ENCODE measurements at regions not wholly inside any gene's neighbourhood (a gene's known extent, or its start where the extent isn't known, plus 50 kb on each side); places are given as distances from the start of the nearest gene placed in this dataset.

DNA sequence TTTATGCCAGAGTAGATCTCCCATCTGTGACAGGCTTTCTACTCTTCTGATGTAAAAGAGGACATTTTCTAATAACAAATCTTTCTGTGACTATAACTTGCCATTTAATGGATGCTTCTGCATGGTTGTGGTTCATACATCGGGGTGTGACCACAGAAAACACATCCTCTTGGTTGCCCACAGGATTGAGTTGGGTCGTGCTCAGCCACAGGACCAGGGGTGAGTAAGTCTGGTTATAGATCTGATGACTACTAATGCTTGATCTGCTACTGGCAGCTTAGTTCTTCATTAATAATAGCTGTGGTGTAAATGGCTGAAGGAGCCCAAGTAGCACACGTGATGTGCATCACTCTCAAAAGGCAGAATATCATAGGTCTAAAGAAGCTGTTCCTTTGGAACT, 328.2 kb downstream of the RWDD3 start:
- no peak overlapping the region for H3K4me3 ChIP-seq (ENCODE audit: severe bottlenecking)
- DNase-seq (ENCODE audit: low spot score) (no peak), ATAC-seq (ENCODE audit: low read depth) (no peak)
- no peaks in the 10 kb centered on the region for H3K9me3 ChIP-seq (ENCODE audit: severe bottlenecking)
- no peaks in the 10 kb centered on the region for H3K27me3 ChIP-seq (ENCODE audit: insufficient read depth, poor library complexity, severe bottlenecking)
- H3K36me3 ChIP-seq (ENCODE audit: low read depth), result no peaks in the 10 kb centered on the region
- TF ChIP-seq, protein P1, sequence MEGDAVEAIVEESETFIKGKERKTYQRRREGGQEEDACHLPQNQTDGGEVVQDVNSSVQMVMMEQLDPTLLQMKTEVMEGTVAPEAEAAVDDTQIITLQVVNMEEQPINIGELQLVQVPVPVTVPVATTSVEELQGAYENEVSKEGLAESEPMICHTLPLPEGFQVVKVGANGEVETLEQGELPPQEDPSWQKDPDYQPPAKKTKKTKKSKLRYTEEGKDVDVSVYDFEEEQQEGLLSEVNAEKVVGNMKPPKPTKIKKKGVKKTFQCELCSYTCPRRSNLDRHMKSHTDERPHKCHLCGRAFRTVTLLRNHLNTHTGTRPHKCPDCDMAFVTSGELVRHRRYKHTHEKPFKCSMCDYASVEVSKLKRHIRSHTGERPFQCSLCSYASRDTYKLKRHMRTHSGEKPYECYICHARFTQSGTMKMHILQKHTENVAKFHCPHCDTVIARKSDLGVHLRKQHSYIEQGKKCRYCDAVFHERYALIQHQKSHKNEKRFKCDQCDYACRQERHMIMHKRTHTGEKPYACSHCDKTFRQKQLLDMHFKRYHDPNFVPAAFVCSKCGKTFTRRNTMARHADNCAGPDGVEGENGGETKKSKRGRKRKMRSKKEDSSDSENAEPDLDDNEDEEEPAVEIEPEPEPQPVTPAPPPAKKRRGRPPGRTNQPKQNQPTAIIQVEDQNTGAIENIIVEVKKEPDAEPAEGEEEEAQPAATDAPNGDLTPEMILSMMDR (IDR thresholded peaks at IDR 0.05; ENCODE audit: poor library complexity, severe bottlenecking), result no peak
- H3K4me1 ChIP-seq (ENCODE audit: insufficient read depth, poor library complexity, severe bottlenecking), result no peaks in the 10 kb centered on the region
- no peak overlapping the region for H3K27ac ChIP-seq (ENCODE audit: poor library complexity, severe bottlenecking)

DNA sequence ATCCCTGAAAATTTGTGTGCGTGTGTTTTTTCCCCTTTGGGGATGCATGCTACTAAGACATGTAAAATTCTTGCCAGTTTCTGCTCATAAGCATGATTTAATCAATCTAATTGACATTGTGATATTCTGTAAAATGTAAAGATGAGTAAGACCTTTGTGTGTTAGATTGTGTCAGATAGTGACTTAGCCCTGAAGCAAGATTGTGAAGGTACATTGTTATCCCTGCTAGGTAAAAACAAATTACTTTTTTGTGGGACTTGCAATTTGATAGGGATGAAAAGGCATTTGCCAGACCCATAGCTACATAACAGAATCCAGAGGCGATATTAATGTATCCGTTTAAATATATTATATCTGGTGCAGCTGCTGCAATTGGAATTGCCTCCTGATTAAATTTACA, 338.0 kb downstream of the RWDD3 start:
- DNase-seq (ENCODE audit: low spot score) (no peak), ATAC-seq (ENCODE audit: low read depth) (no peak)
- no peak overlapping the region for H3K27ac ChIP-seq (ENCODE audit: poor library complexity, severe bottlenecking)
- no peaks in the 10 kb centered on the region for H3K36me3 ChIP-seq (ENCODE audit: low read depth)
- H3K4me1 ChIP-seq (ENCODE audit: insufficient read depth, poor library complexity, severe bottlenecking), result no peaks in the 10 kb centered on the region
- H3K9me3 ChIP-seq (ENCODE audit: severe bottlenecking), result no peaks in the 10 kb centered on the region
- no peaks in the 10 kb centered on the region for H3K27me3 ChIP-seq (ENCODE audit: insufficient read depth, poor library complexity, severe bottlenecking)
- TF ChIP-seq, protein P1 (IDR thresholded peaks at IDR 0.05; ENCODE audit: poor library complexity, severe bottlenecking), result no peak
- H3K4me3 ChIP-seq (ENCODE audit: severe bottlenecking), result no peak overlapping the region

DNA sequence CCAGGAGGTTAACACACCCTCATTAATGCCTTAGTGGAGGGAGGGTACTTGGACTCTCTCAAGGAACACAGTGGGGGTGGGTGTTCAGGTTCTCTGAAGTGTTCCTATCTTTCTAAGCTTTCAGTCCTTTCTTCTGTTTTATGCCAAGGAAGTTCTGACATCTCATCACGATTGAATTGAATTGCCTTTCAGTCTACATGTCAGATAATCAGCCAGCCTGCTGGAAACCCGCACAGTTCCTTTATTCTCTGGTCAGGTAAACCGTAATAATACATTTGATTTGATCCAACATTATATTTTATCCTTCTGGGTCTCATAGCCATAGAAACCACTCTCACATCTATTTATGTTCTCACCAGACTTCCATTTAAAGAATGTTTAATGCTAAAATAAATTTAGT, 339.0 kb downstream of the RWDD3 start:
- TF ChIP-seq, protein P1 (IDR thresholded peaks at IDR 0.05; ENCODE audit: poor library complexity, severe bottlenecking), result no peak
- no peak for ATAC-seq (ENCODE audit: low read depth)

DNA sequence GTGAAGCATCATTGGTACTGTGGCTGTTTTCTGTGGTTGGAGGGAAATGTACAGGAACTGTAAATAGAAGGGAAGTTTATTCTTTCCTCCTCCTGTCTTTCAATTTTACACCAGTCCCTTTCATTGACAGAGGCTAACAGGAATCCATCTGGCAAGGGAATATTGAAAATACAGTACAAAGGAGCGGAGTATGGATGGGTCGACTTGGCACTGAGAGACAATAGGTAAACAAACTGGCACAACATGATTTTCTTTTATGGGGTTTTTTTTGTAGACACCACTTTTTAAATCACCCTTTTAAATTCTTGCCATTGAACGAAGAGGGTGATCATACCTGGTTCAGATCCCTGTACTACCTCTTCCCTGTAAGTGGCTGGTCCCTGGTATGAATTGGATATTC, 341.3 kb downstream of the RWDD3 start:
- Histone ChIP-seq H3K4me3 (ENCODE audit: severe bottlenecking) (no peak overlapping the region), H3K27me3 (ENCODE audit: insufficient read depth, poor library complexity, severe bottlenecking) (no peaks in the 10 kb centered on the region), H3K4me1 (ENCODE audit: insufficient read depth, poor library complexity, severe bottlenecking) (peaks cover 12% of the 10 kb centered on the region), H3K27ac (ENCODE audit: poor library complexity, severe bottlenecking) (no peak overlapping the region), H3K9me3 (ENCODE audit: severe bottlenecking) (peaks cover 4% of the 10 kb centered on the region), H3K36me3 (ENCODE audit: low read depth) (no peaks in the 10 kb centered on the region)
- no peak for ATAC-seq (ENCODE audit: low read depth)
- TF ChIP-seq, protein P1 (IDR thresholded peaks at IDR 0.05; ENCODE audit: poor library complexity, severe bottlenecking), result no peak
- no peak for DNase-seq (ENCODE audit: low spot score)

More for the DNA sequence above, 339.0 kb downstream of the RWDD3 start:
- Histone ChIP-seq H3K36me3 (ENCODE audit: low read depth) (no peaks in the 10 kb centered on the region), H3K4me1 (ENCODE audit: insufficient read depth, poor library complexity, severe bottlenecking) (no peaks in the 10 kb centered on the region), H3K4me3 (ENCODE audit: severe bottlenecking) (no peak overlapping the region), H3K27me3 (ENCODE audit: insufficient read depth, poor library complexity, severe bottlenecking) (no peaks in the 10 kb centered on the region), H3K9me3 (ENCODE audit: severe bottlenecking) (no peaks in the 10 kb centered on the region), H3K27ac (ENCODE audit: poor library complexity, severe bottlenecking) (no peak overlapping the region)
- DNase-seq (ENCODE audit: low spot score), result no peak

DNA sequence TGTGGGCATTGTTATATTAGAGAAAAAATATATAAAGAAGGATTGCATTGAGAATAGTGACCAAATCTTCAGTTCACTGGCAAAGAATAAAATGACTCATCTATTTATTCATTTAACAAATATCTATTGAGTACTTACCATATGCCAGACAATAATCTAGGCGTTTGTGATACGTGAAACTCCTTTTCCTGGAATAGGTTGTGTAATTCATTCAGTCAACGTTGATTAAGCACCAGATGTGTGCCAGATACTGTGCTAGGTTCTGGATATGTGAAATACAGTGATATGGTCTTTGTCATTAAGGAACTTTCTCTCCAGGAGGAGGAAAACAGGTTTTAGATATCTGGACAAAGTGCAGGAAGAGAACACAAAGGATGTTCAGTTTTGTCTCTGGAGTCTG, 344.5 kb downstream of the RWDD3 start:
- peaks cover 4% of the 10 kb centered on the region for H3K9me3 ChIP-seq (ENCODE audit: severe bottlenecking)
- DNase-seq (ENCODE audit: low spot score) (no peak), ATAC-seq (ENCODE audit: low read depth) (peak; percentile 85)
- TF ChIP-seq, protein P1 (IDR thresholded peaks at IDR 0.05; ENCODE audit: poor library complexity, severe bottlenecking), result no peak
- H3K4me1 ChIP-seq (ENCODE audit: insufficient read depth, poor library complexity, severe bottlenecking), result peaks cover 12% of the 10 kb centered on the region
- H3K27me3 ChIP-seq (ENCODE audit: insufficient read depth, poor library complexity, severe bottlenecking), result no peaks in the 10 kb centered on the region
- H3K36me3 ChIP-seq (ENCODE audit: low read depth), result no peaks in the 10 kb centered on the region
- H3K4me3 ChIP-seq (ENCODE audit: severe bottlenecking), result no peak overlapping the region
- peak overlapping the region; percentile 33 for H3K27ac ChIP-seq (ENCODE audit: poor library complexity, severe bottlenecking)
